Stimulated activated CD8-positive, alpha-beta memory T cell treated with anti-CD3 and anti-CD28 coated beads, Interleukin-4, amount 100 ng/mL, for 4 hours (primary cell): ENCODE measurements at regions not wholly inside any gene's neighbourhood (a gene's known extent, or its start where the extent isn't known, plus 50 kb on each side); places are given as distances from the start of the nearest gene placed in this dataset.
A peak's percentile ranks its signal among the peaks of the same experiment; 100 is the strongest.

Source experiments
- DNase-seq, 2 donors: peaks; one replicate each; pipeline ENCODE4 v3.0.0-alpha.2; 2020; ENCODE audit warnings: low read depth in 2 of 2, low spot score in 1 of 2

DNA sequence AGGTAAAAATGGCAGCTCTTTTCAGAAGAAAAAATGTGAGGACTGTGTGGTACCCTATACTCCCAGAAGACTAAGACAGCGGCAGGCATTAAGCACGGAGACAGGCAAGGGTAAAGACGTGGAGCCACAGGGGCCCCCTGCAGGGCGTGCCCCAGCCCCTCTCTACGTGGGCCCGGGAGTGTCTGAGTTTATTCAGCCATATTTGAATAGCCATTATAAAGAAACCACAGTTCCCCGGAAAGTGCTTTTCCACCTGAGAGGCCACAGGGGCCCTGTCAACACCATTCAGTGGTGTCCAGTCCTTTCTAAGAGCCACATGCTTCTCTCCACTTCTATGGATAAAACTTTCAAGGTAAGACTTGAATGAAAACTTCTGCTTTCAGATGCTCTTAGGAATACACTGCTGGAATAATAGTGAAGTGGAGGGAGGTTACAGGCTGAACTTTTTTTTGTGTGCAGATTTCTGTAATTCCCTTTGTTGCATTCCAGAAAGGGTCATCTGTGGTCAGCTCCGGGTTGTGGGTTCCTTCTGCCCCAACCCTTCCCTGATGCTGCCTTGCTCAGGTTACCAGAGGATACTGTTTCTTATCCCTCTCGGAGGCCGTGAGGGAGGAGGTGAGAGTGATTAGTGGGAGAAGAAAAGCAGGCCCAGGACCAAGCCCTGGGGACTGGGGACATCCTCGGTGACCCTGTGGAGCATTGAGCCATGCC, 58.4 kb downstream of the SLC25A47 start:
- no peak for DNase-seq

DNA sequence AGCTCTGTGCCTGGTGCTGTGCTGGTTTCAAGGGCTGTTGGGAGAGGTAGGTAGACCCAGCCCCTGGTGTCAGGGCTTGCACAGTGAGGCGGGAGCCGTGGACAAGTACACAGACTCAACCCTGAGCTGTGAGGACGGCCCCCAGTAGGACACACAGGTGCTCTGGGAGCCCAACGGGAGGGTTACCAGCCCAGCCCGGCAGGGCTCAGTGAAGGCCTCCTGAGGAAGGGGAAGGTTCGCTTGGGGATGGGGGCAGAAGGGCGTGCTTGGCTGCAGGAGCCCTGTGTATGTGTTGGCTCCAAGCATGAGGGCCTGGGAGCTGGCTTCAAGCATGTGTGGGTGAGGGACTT, 58.9 kb downstream of the SLC25A47 start:
- DNase-seq, result no peak

DNA sequence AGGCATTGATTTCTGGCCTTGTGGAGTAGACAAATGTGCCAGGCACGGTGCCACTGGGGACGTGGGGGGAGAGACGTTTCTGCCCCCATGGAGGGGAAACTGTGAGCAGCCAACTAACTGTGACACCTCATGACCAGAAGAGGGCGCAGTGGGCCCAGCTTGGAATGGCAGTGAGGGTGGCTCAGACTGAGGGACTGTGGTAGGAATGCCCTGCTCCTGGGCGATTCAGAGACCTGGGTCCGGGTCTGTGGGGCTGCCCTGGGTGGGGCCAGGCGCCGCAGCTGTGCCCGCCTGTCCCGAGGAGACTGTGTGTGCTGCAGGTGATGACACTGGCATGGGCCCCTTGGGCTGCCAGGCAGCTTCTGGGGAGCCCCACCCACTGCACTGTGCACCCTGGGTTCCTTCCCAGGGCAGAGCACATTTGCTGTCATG, 60.6 kb downstream of the SLC25A47 start:
- DNase-seq, result peak; percentile 24 to 49

GRCh38 chr14:100384277-100384676, 61.1 kb downstream of the SLC25A47 start:
- no peak for DNase-seq

- DNase-seq, result no peak
These were observed 62.0 kb downstream of the SLC25A47 start for GRCh38 chr14:100384819-100385813.

- no peak for DNase-seq
These were observed 63.0 kb downstream of the SLC25A47 start for GRCh38 chr14:100386121-100386520.

GRCh38 chr14:100386846-100387245, 63.7 kb downstream of the SLC25A47 start:
- DNase-seq, result no peak

DNA sequence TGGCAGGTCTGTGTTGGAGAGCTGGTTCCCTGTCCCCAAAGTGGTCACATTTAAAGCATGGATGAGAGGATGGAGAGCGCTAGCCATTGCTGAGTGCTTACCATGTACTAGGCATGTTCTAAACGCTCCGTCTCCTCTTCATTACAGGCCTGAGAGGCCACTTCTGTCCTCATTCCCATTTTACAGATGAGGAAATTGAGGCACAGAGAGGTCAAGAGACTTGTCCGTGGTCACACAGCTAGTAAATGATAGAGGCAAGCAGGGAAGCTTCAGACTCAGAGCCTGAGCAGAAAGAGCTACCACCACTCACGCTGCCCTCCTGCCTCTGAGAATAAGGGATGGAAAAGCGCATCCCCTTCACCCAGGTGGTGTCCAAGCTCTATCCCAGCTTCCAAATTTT, 64.3 kb downstream of the SLC25A47 start:
- DNase-seq, result no peak

DNA sequence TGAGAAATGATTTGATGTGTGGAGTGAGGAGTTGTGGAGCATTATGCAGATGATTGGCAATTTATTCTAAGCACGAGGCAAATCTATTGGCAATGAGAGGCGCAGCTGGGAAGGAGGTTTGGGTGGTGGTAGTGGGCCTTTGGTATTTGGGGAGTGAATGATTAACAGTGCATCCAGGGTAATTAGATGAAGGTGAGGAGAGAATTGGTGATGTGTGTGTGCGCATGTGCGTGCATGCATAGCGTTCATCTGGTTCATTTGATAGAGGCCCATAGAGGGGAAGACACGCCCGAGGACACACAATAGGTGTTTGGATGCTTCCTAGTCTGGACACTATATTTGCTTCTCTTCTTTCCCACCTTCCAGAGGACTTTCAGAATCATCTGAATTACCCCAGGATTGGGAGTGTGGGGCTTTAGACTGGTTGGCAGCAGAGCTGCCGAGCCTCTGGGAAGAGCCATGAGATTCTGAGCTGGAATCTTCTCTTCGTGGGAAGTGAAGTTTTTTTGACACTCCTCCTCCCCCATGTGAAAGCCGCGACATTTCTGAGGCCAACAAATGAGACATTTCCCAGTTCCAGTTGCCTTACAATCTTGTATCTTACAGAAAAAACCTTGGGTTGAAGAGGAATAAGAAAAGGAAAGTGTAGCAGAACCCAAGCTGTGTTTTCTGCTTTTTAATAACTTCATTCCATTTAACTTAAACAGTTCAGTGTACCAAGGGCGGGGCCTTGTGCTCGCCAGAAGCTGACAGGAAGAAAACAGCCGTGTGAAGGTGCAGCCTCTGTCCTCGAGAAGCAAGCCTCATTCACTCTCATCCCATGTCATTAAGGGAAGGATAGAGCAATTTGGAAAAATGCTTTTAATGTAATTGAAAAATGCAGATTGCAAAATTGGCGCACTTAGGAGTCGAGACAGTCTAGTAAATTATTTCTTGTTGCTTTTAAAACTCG, 65.2 kb downstream of the SLC25A47 start:
- DNase-seq, result no peak

- DNase-seq, result no peak
These were observed 66.5 kb downstream of the SLC25A47 start for GRCh38 chr14:100389497-100390104.

GRCh38 chr14:100391173-100391572, 68.0 kb downstream of the SLC25A47 start:
- no peak for DNase-seq

GRCh38 chr14:100391724-100392123, 68.6 kb downstream of the SLC25A47 start:
- no peak for DNase-seq

GRCh38 chr14:100392356-100392755, 69.2 kb downstream of the SLC25A47 start:
- DNase-seq, result no peak

DNA sequence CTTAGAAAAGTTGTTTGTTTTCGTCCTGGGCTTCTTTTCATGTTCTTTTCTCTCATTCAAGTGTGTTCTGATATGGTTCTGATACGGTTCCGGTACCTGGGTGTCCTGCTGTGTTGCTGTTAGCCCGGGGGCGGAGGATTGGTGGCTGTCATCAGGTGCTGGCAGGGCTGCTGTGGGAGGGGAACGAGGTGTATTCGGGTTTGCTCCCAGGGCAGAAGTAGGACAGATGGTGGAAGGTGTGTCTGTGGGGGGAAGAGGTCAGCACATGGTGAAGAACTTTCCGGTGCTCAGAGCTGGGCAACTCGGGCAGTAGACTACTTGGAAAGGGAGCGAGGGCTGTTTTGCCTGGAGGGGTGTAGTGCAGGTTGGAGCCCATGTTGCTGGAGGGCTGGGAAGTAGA, 70.2 kb downstream of the SLC25A47 start:
- DNase-seq, result no peak

GRCh38 chr14:100393906-100394732, 71.0 kb downstream of the SLC25A47 start:
- no peak for DNase-seq

DNA sequence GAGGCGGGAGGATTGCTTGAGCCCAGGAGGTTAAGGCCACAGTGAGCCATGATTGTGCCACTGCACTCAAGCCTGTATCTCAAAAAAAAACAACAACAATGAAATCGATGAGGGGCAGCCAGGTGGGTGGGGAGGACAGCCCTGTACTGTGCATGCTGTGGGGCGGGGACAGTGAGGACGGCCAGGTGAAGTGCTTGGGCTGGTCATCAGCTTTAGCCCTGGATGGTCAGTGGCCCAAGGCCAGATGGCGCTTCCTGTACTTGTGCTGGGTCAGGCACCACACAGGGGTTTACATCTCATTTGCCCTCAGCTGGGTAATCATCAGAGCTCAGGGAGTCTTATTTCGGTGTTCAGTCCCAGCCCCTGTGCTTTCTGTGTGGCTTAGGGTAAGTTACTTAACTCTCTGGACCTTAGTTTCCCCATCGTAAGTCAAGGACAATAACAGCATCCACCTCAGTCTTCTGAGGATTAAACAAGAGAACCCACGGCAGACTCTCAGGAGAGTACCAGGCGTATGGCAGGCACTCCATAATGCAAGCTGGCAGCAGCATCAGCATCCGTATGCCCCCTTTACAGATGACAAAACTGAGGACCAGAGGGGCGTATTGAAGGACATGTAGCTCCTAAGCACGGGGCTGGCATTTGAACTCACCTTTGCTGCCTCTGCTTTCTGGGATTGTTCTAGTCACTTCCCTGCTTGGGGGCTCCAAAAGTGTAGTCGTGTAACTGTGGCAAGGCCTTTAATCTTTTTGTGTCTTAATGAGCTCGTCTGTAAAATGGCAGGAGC, 71.9 kb downstream of the SLC25A47 start:
- no peak for DNase-seq

DNA sequence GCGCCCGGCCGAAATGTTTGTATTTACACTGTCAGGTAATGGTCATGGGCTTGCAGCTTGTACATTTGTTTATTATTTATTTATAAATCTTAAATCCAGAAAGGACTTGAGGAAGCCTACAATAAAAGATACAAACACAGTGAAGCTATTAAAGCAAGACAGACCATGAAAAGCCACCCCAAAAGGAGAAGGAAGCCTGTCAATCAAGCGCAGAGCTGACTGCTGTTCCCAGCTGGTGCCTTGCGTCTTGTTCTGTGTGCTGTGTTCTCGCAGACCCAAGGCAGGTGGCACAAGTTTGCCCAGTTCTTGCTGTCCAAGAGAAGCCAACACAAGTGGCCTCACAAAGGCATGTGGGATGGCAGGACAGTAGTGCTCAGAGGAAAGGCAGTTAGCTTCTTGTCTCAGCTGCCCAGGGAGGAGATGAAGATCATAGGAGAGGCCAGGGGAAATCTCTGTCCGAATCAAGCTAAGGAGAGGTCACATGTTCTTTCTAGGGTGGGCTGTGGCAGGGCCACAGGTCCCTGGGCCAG, 73.2 kb downstream of the SLC25A47 start:
- DNase-seq, result no peak

DNA sequence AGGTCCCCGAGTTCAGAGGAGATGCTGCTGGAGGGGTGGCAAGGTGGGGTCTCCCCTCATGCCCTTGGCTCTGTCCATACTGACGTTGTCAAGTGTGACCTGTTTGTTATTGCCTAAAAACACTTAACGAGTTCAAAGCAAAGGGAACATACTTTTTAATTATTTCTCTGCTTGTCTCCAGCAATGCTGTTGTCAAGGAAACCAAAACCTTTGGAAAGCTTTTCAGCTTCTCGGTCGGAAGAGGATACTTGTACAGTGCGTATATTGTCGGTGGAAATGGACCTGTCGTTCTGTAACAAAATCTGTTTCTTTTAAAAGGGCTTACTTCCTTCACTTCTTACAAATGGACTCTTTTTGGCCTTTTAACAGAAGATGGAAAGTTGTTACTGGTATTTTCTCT, 73.9 kb downstream of the SLC25A47 start:
- DNase-seq, result no peak

GRCh38 chr14:100398044-100398443, 74.9 kb downstream of the SLC25A47 start:
- no peak for DNase-seq
